MM.1S (cell line): ENCODE measurements at regions not wholly inside any gene's neighbourhood (a gene's known extent, or its start where the extent isn't known, plus 50 kb on each side); places are given as distances from the start of the nearest gene placed in this dataset.

Experiments used
- CTCF ChIP-seq: fragments of 300-600 bp; sonication (generic); IDR thresholded peaks from 2 replicates; pipeline ENCODE4 v1.5.1; 2016; ENCODE audit warnings: antibody characterized with exemption, low read length, mixed read lengths
- EZH2 ChIP-seq: fragments of 300-600 bp; sonication (generic); optimal IDR thresholded peaks from 2 replicates; pipeline ENCODE3; 2017; ENCODE audit warnings: low read depth, mild to moderate bottlenecking, antibody characterized with exemption, low read length, mixed read lengths

GRCh38 chr13:107473253-107473652, 742.1 kb downstream of the LIG4 start:
- TF ChIP-seq CTCF (no peak), EZH2 (no peak)
